GM12891 (cell line): ENCODE measurements at regions not wholly inside any gene's neighbourhood (a gene's known extent, or its start where the extent isn't known, plus 50 kb on each side); places are given as distances from the start of the nearest gene placed in this dataset.

ENCODE experiments used
- POLR2A ChIP-seq: IDR thresholded peaks from 2 replicates; pipeline ENCODE4 v1.6.1; 2011; ENCODE audit warnings: low read depth, low read length, control low read depth
- POLR2AphosphoS5 ChIP-seq: IDR thresholded peaks from 2 replicates; pipeline ENCODE4 v1.6.1; 2011; ENCODE audit warnings: low read depth, low read length, control low read depth
- POU2F2 ChIP-seq: IDR thresholded peaks from 2 replicates; pipeline ENCODE4 v1.6.1; 2011; ENCODE audit warnings: low read depth, mild to moderate bottlenecking, control low read depth, low read length, moderate library complexity
- SPI1 ChIP-seq: IDR thresholded peaks from 2 replicates; pipeline ENCODE4 v1.6.1; 2011; ENCODE audit warnings: low read depth, low read length, control low read depth
- TAF1 ChIP-seq: IDR thresholded peaks from 2 replicates; pipeline ENCODE4 v1.6.1; 2011; ENCODE audit warnings: low read depth, low read length, control low read depth

DNA sequence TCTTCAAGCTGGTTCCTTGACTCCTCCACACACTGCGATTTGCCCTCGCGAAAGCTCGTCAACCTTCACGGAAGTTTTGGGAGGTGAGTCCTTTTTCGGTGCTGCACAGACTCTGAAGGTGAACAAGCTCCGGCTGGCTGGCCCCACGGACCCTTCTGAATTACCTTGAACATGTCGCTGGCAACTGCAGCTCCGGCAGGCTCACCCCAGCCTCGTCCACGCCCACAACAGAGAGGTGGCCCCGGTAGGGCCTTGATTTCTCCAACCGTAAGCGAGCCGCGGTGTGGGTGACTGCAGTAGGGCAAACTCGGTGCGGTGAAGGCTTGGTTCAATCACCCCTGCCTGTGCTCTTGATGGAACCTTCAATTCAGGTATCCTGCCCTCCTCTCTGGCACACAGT lies 1020.7 kb upstream of the GOT2 start:
- TF ChIP-seq POLR2A = no peak
- TF ChIP-seq POLR2AphosphoS5 = no peak
- TF ChIP-seq SPI1 = no peak
- TF ChIP-seq POU2F2 = no peak
- no peak for TF ChIP-seq TAF1
